T-helper 1 cell treated with Interleukin-12 subunit alpha and Interleukin-12 subunit beta and Interleukin-4 antibody, amounts not matched to agents 30 ng/mL and 1 ng/mL, for 36 hours (primary cell): ENCODE measurements at regions not wholly inside any gene's neighbourhood (a gene's known extent, or its start where the extent isn't known, plus 50 kb on each side); places are given as distances from the start of the nearest gene placed in this dataset.
"Not testable (repeated sequence)": the region's sequence is repeated elsewhere in the genome, so short reads cannot be mapped to it uniquely, and the experiment has no call there.

ENCODE experiments used
- intact Hi-C: fragments of 100-400 bp; cut with micrococcal nuclease; formaldehyde crosslinking; loops from one replicate; pipeline ENCODE4 v1.15.1; 2024

GRCh38 chr16:64730261-64730660, 391.6 kb downstream of the CDH11 start:
- intact Hi-C loops, result no loop called here

DNA sequence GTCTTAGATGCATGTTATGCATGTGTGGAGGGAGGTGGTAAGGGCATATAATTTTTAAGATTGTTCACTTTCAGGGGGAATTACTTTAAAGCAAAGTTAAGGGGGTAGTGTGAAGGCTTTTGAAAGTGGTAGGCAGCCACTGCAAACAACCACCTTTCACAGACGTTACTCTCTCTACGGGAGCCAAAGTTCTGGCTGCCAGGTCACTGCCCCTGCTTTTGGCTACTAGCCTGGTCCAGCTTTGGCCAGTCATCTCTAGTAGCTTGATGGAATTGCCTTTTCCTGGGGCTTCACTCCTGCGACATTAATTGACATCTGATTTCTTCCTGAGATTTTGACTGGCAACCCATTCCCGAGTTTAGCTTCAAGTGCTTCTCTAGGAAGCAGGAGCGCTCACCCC, 397.5 kb downstream of the CDH11 start:
- intact Hi-C loops, result no loop called here

DNA sequence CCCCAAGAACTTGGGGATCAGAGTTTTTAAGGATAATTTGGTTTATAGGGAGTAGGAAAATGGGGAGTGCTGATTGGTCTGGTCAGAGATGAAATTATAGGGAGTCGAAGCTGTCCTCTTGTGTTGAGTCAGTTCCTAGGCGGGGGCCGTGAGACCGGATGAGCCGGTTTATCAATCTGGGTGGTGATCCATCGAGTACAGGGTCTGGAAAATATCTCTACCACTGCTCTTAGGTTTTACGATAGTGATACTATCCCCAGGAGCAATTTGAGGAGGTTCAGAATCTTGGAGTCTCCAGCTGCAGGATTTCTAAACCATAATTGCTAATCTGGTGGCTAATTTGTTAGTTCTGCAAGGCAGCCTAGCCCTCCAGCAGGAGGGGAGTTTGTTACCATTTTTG, 403.4 kb downstream of the CDH11 start:
- intact Hi-C loops, result no loop called here

DNA sequence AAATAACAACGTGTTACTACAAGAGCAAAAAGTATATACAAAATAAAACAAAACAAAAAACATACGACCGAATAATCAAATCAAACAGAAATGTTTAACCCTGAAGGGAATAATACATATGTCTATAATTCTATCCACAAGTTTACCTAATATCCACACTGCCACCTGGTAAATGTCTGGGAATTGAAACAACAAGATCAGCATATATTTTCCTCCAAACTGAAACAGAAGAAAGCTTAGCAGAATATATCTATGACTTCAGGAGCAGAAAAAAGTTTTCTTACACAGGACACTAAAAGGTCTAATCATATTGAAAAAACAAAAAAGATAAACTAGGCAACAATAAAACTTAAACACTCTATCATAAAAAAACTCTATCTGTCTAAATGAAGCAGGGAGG, 404.0 kb downstream of the CDH11 start:
- intact Hi-C loops, result no loop called here

- intact Hi-C loops, result no loop called here
Observed at GRCh38 chr16:64715624-64716023, 406.2 kb downstream of the CDH11 start.

- intact Hi-C loops, result no loop called here
Observed at GRCh38 chr16:64712026-64712425, 409.8 kb downstream of the CDH11 start.

GRCh38 chr16:64711596-64711995, 410.3 kb downstream of the CDH11 start:
- intact Hi-C loops, result no loop called here

DNA sequence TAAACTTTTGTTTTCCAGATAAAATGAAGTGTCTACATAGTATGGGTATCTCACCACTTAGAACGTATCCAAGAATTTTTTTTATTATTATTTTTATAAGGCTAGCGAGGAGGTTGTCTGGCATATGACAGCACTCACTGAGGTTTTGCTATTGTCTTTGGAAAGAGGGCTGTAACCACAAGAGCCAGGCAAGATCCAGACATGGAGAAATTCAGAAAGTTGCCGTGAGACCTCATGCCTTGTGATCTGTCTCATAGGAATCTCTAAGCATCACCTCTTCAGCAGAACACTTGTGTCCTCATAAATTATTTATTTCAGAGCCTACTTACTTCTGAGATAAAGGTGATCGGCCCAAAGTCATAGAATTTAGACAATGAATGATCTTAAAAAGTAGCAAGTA, 410.8 kb downstream of the CDH11 start:
- intact Hi-C loops, result no loop called here

DNA sequence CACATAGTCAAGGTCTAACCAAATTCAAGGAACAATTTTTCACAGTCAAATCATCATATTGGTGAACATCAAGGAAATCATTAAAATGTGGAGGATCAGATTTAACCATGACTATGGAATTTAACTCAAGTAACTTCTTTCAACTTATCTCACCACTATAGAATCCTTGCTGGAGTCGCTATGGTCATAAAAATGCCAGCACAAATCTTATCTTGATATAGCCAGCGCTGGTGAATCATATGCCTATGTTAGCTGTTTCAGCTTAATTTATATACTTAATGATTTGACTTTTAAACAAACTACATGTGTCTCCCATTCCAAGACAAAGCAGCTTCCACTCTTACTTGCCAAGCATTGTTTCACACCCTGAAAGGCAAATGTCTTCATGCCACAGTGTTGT, 416.4 kb downstream of the CDH11 start:
- intact Hi-C loops, result no loop called here

DNA sequence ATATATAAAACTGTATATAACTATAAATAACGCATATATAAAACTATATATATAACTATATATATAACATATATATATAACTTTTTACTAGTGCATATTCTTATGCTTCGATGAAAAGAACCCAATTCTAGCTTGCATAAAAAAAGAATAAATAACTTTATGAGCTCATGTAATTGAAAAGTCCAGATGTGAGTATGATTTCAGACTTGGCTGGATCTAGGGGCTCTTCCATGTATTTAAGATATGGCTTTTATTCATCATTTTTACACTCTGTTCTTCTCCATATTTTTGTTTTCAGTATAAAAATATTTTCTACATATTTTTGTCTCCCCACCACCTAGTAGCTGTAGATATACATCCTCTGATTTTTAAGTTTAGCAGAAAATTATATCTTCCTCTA, 417.5 kb downstream of the CDH11 start:
- intact Hi-C loops, result no loop called here

DNA sequence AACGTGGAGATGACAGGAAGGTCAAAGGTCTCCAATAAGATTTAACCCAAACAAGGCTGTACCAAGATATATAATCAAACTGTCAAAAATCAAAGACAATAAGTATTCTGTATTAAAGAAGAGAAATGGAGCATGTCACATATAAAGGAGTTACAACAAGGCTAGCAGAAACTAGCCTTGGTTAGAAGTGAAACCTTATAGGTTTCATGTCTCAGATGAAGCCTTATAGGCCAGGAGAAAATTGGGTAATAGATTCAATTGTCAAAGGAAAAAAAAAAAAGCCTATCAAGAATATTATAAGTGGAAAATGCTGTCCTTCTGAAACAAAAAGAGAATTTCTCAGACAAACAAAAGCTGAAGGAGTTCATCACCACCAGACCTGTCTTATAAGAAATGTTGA, 419.4 kb downstream of the CDH11 start:
- intact Hi-C loops, result no loop called here

GRCh38 chr16:64700628-64701027, 421.2 kb downstream of the CDH11 start:
- intact Hi-C loops, result no loop called here

DNA sequence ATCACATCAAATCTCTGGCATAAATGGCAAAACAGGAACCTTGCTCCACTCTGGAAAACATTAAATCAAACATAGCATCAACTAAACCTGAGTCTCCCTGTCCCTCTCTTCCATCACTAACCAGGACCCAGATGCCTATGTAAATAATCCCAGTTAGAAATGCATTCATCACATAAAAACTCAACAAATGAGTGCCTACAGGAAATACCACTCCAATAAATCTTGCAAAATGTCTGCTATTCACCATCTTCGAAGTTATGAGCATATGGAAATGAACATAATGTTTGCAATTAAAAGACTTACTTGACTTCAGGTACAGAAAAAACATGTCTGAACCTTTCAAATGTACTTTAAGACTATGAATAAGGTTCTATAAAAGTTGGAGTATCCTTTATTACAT, 425.0 kb downstream of the CDH11 start:
- intact Hi-C loops, result no loop called here

DNA sequence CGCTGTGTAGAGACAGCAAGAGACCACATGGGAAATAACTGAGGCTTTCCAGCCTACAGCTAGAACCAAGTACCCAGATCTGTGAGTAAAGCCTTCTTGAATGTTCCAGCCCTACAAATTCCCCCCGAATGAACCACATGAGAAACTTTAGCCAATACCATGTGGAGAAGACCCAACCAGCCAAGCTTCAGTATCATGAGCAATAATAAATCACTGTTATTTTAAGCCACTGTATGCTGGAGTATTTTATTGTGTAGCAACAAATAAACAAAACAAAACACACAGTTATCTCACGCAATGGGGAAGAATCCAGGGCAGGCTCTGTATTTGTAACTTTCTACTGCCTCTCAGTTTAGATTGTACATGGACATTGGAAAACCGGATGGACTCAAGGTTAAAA, 426.2 kb downstream of the CDH11 start:
- intact Hi-C loops, result no loop called here

DNA sequence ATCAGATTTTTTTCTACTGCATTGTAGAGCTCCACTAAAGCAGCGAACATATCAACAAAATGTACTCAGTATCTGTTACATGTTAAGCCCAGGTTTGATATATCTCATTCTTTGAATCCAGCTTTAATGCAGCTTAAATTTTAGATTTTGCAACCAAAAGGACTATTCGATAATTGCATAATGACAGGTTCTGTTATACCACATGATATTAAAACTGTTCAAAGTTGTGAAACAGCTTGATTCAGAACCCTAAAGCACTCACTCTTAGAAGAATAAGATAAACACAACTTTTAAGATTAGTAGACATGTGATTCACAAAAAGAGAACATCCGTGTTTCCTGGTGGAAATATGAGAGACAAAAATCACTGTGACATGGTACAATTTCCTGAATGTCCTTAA, 427.9 kb downstream of the CDH11 start:
- intact Hi-C loops, result no loop called here

DNA sequence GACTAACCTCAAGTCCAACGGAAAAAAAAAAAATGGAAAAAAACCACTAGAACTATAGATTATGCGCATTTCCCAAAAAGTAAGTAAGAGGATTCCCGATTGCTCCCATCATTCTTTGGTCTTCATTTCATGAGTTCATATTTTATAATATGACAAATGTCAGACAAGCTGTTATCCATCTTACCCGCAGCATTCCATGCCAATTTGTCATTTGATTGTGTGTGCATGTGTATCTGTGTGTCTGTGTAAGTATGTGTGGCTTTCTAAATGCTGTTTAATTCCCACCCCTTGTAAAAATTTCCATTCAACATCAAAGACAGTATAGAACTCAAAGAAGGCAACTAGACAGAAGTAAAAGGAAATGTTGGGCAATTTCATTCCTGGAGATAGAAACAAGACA, 434.1 kb downstream of the CDH11 start:
- intact Hi-C loops, result no loop called here

GRCh38 chr16:64687123-64687522, 434.7 kb downstream of the CDH11 start:
- intact Hi-C loops, result no loop called here

DNA sequence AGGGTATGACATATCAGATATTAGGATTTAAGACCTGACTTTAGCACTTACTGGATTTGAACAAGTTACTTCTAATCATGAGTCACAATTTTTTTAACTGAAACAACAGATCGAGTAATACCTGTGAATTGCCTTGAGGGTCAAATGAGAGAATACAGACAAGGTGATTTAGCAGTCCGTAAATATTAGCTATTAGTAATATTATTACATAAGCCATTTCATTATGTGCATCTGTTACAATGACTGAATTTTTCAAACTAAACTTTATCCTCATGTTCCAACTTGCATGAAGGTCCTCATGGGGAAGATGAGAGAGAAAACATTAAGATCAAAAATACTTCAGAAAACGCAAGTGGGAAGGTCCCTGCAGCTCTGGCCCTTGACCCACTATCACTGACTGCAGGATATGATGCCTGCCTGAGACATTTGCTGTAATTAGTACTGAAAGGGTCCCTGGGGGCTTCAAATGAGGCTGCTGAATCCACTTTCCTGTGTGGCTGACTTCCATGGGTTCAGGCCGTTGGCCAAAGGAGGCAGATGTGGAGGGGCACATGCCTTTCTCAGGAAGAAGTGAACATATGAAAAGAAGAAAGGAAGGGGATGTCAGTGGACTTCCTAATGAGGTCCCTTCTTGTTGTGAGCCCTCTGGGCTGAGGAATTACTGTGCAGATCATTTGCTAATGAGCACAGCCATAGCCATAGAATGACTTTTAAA, 441.7 kb downstream of the CDH11 start:
- intact Hi-C loops, result no loop called here

GRCh38 chr16:64669573-64669972, 452.3 kb downstream of the CDH11 start:
- intact Hi-C loops, result no loop called here

DNA sequence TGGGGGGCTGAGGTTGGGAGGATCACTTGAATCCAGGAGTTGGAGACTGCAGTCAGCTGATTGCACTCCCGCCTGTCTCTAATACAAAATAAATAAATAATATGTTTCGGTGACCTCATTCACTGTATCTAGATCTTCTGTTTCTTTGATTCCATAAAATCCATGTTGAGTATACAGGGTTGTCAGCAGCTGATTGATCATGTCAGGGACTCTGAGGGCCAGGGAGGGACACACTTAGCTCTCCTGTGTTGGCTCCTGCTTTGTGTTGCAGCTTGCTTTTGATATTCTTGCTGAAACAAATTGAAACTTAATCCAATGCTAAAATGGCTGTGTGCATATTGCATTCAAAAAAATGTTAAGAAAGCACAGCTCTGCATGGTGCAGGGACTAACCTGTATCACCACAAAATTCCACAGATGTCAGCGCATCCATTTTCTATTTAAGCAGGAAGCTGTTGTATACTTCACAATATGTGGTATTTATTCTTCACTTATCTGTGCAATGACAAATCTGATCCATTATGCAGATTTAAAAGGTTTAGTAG, 454.5 kb downstream of the CDH11 start:
- intact Hi-C loops, result no loop called here

DNA sequence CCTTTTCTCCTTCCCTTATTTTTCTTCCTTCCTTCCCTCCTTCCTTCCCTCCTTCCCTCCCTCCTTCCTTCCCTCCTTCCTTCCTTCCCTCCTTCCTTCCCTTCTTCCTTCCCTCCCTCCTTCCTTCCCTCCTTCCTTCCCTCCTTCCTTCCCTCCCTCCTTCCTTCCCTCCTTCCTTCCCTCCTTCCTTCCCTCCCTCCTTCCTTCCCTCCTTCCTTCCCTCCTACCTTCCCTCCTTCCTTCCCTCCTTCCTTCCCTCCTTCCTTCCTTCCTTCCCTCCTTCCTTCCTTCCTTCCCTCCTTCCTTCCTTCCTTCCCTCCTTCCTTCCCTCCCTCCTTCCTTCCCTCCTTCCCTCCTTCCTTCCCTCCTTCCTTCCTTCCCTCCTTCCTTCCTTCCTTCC, 459.6 kb downstream of the CDH11 start:
- intact Hi-C loops, result not testable (repeated sequence)

GRCh38 chr16:64659866-64660265, 462.0 kb downstream of the CDH11 start:
- intact Hi-C loops, result no loop called here

DNA sequence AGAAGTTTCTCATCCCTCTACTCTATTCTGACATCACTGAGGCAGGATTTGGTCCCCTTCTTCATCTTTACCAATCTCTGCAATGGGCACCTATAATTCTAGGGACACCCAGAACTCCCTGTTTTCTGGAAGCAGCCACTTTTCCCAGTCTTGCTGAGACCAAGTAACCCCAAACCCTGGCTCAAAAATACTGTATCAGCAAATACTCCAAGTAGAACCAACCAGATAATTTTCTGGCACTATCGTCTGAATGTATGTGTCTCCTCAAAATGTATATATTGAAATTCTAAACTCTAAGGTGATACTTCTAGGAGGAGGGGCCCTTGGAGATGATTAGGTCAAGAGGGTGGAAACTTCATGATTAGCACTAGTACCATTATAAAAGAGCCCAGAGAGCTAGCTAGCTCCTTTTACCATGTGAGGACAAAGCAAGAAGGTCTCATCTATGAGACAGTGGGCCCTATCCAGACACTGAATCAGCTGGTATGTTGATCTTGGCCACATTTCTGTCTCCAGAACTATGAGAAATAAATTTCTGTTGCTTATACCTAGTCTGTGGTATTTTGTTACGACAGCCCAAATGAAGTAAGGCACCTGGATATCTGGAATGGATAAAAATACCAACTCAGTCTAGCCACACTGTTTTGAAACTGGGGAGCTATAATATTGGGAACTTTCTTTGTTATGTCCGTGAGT, 464.4 kb downstream of the CDH11 start:
- intact Hi-C loops, result no loop called here
